A549 (cell line): ENCODE measurements at regions not wholly inside any gene's neighbourhood (a gene's known extent, or its start where the extent isn't known, plus 50 kb on each side); places are given as distances from the start of the nearest gene placed in this dataset.

Experiments used
- CEBPB ChIP-seq, 2 experiments: fragments of >200 bp in 1 of 2; sonication (Bioruptor Twin) in 1 of 2; formaldehyde crosslinking in 1 of 2; IDR thresholded peaks; 2 replicates each; pipeline ENCODE4 v1.6.1; 2012 to 2016
- CHD2 ChIP-seq: fragments of 150-350 bp; IDR thresholded peaks from 2 replicates; pipeline ENCODE4 v1.6.1; 2014; ENCODE audit warnings: low read length; ENCODE audit not compliant: partially characterized antibody
- CTCF ChIP-seq: fragments of >200 bp; sonication (Bioruptor Twin); formaldehyde crosslinking; IDR thresholded peaks from 3 replicates; pipeline ENCODE4 v1.5.1; 2016
- HMGXB4 ChIP-seq: fragments of 250-450 bp; sonication (Bioruptor Pico); IDR thresholded peaks from 2 replicates; pipeline ENCODE4 v1.5.0; 2021; ENCODE audit warnings: mild to moderate bottlenecking, moderate library complexity, borderline replicate concordance
- MAX ChIP-seq: IDR thresholded peaks from 2 replicates; pipeline ENCODE4 v1.6.1; 2012
- MYC ChIP-seq: IDR thresholded peaks from 2 replicates; pipeline ENCODE4 v1.6.1; 2012; ENCODE audit warnings: mild to moderate bottlenecking, inconsistent platforms, low read length, improper control_type of control experiment, borderline replicate concordance
- NR3C1 ChIP-seq: fragments of >200 bp; sonication (Bioruptor Twin); formaldehyde crosslinking; IDR thresholded peaks from 3 replicates; pipeline ENCODE4 v1.6.1; 2017
- POLR2A ChIP-seq: IDR thresholded peaks from 2 replicates; pipeline ENCODE4 v1.6.1; 2012; ENCODE audit warnings: mild to moderate bottlenecking, low read length
- RAD21 ChIP-seq, 2 experiments: fragments of >200 bp in 1 of 2; sonication (Bioruptor Twin) in 1 of 2; formaldehyde crosslinking in 1 of 2; IDR thresholded peaks in 1 of 2; conservative IDR thresholded peaks in 1 of 2; 2 replicates in 1 of 2; 3 replicates in 1 of 2; pipeline ENCODE4 v1.6.1; 2012 to 2018; ENCODE audit warnings: inconsistent platforms in 1 of 2
- REST ChIP-seq: fragments of 200-600 bp; sonication (generic); IDR thresholded peaks from 2 replicates; pipeline ENCODE4 v1.6.1; 2016; ENCODE audit warnings: antibody characterized with exemption, mild to moderate bottlenecking, moderate library complexity
- RFX5 ChIP-seq: fragments of 450-650 bp; IDR thresholded peaks from 2 replicates; pipeline ENCODE4 v1.7.1; 2014; ENCODE audit warnings: antibody characterized with exemption, mild to moderate bottlenecking, moderate library complexity
- RNF2 ChIP-seq: fragments of 200-600 bp; sonication (generic); IDR thresholded peaks from 2 replicates; pipeline ENCODE4 v1.6.1; 2016; ENCODE audit warnings: low read depth, mild to moderate bottlenecking, antibody characterized with exemption, moderate library complexity, borderline replicate concordance
- SMC3 ChIP-seq: fragments of >200 bp; sonication (Bioruptor Twin); formaldehyde crosslinking; IDR thresholded peaks from 3 replicates; pipeline ENCODE4 v1.6.1; 2018; ENCODE audit warnings: inconsistent platforms
- ZFP36 ChIP-seq: fragments of 450-650 bp; IDR thresholded peaks from 2 replicates; pipeline ENCODE4 v1.6.1; 2014; ENCODE audit warnings: borderline replicate concordance; ENCODE audit not compliant: partially characterized antibody

GRCh38 chr18:2302012-2302411 lies 269.3 kb downstream of the METTL4 start:
- TF ChIP-seq MYC (no peak), POLR2A (no peak), CTCF (no peak), RFX5 (no peak), SMC3 (no peak), NR3C1 (no peak), REST (no peak), MAX (no peak), ZFP36 (no peak), HMGXB4 (CRISPR knock-in tag) (no peak), CEBPB (IDR thresholded peaks at IDR 0.05) (no peak), RAD21 (conservative IDR thresholded peaks at IDR 0.05 in 1 of 2, IDR thresholded peaks at IDR 0.05 in 1 of 2) (no peak), CHD2 (no peak), RNF2 (no peak)
